Right hindlimb (tissue), 1 donor: ENCODE measurements at regions not wholly inside any gene's neighbourhood (a gene's known extent, or its start where the extent isn't known, plus 50 kb on each side); places are given as distances from the start of the nearest gene placed in this dataset.

Experiments used
- DNase-seq: peaks from one replicate; pipeline ENCODE4 v3.0.0-alpha.2; 2018

DNA sequence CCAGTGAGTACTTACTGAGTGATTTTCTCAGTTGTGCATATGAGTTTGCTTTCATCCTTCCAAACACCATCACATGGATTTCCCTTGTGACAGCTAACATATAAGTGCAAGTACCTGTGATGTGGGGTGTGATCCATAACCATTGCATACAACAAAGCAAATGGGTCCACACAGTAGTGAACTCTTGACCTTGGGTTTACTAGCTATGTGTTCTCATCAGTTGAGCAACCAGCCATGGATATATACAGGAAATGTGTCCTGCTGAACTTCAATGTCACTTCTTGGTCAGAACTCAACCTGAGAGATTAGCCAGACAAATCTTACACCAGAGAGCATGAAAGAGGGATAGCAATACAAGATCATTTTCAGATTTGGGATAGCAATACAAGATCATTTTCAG is 420.9 kb upstream of the KCNH7 start:
- no peak for DNase-seq

DNA sequence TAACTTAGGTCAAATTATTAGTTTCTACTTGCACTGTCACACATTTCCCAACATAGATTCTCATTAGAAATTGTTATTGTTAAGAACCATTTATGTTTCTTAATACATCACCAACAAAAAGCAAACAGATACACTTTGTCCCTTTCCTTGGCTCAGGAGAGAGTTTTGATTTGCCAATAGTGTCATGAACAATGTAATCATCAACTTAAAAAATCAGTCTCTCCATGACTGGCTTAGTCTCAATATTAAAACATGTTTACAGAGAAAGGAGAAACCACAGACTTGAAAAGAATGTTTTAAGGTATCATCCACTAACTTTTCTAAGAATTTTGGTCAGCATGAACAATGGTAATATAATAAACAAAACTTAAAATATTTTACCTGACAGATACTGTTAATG is 416.5 kb upstream of the KCNH7 start:
- DNase-seq: no peak

DNA sequence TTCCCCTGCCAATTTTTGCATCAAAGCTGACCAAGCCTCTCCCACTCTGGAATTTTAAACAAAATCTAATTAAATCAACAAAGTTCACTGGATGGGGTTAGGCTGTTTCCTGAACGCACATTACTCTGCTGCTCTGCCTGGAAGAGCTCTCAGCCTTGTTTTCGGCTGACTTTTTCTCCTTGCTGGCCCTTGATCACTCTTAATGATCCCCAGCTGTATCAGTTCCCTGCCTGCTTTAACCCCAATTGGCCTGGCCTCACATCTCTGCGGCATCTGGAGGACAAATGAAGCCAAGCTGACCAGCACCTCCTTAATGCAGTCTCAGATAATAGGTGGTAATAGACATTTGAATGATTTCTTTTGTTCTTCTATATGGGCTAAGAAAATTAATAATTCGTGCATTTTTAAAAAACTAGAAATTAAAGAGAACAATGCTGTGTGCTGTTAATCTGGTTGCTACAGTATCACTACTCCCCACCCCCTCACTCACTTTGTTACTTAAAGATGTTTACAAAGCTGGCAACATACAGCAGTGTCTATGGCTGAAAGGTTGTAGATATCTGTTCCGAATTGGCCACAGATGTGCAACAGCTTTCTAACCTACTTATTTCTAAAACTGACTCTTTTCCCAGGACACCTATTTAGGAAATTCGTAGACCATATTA is 415.2 kb upstream of the KCNH7 start:
- no peak for DNase-seq

DNA sequence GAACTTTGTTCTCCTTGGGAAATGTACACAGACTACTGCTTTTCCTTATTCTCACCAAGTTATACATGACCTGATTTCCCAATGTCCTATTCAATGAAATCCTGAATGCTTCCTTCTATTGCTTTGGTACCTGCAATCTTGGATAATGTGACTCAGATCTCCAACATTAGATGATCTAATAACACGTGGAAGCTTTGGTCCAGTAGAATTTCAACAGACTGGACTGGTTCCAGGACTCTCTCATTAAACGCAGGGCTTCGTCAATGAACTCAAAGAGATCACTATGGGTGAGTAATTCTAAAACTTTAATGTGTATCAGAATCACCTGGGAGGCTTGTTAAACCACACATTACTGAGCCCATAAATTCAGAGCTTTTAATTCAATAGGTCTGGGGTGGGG is 413.6 kb upstream of the KCNH7 start:
- no peak for DNase-seq

DNA sequence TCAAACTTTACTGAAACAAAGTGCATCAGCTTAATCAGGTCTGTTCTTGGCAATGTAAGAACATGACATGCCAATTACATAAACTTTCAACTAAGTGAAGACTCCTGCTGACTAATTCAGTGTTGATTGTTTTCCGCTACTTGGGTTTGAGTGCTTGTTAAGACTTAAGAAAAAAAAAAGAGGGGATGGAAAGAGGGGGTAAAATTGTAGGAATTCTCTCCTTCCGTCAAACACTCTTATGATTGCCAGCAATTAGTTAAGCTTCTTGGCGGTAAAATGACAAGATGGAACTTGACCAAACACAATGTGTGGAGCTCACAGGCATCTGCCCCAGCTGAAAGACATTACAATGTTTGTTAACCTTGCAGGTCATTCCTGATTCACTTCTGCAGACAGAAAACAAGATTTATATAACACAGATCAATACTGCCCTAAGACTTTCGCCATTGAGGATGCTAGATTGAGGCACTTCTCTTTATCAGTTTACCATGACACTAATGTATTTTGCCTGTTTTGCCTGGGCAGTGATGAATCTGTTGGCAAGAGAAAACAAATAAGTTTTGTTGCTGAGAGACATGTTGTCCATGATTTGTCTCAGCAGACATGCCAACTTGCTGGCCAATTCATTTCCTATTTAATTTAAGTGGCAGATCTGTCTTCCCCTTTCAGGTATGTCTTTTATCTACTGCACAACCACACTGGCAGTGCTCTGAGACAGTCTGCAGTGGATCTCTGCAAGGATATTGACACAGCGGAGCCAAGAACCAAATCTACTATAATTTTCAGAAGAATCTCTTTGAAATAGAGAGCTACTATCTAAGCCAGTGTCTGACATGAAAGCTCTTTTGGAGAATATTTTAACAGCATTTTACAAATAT is 410.0 kb upstream of the KCNH7 start:
- DNase-seq: no peak

GRCh38 chr2:163247847-163248220 is 409.3 kb upstream of the KCNH7 start:
- no peak for DNase-seq

GRCh38 chr2:163247156-163247846 is 408.7 kb upstream of the KCNH7 start:
- no peak for DNase-seq

GRCh38 chr2:163246135-163246534 is 407.6 kb upstream of the KCNH7 start:
- no peak for DNase-seq

- DNase-seq: no peak
Measured at GRCh38 chr2:163236553-163236952, 398.0 kb upstream of the KCNH7 start.

GRCh38 chr2:163231666-163232065 is 393.1 kb upstream of the KCNH7 start:
- DNase-seq: no peak

DNA sequence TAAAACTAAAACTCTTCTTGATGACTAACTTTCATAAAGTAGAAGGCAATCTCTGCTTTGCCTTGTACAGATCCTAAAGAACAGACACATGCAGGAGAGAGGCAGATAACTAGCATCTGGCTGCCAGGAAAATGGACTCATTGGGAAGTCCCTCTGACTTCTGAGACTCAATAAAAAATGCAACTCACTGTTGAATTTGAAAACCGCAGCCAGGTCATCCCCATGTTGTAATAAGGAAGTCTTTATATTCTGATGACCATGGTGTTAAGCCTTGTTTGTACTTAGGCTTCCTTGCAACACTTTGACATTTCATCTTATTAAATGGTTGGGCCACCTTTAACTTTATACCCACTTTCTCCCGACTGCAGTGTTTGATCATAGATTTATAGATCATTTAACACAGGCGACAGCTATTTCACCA is 375.1 kb upstream of the KCNH7 start:
- DNase-seq: no peak

DNA sequence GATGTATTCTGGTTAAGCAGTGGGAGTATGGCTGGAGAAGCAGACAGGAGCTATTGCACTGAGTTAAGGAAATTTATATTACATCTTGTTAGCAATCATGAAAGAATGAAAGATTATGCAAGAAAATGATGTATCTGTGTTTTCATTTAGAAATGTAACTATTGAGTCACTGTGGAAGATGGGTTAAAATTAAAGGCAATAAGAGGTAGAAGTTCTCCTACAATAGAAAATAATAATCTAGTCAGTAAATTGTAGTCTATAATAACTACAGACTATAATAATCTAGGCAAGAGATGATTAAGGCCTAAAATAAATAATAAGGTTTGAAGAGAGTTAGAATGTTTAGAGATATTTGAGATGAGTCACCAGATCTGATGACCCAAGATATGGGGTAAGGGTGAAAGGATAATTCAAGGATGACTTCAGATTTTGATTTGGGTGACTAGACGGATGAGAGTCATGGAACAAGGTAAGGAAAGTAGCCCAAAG is 371.9 kb upstream of the KCNH7 start:
- no peak for DNase-seq

GRCh38 chr2:163207693-163208370 is 369.3 kb upstream of the KCNH7 start:
- no peak for DNase-seq

DNA sequence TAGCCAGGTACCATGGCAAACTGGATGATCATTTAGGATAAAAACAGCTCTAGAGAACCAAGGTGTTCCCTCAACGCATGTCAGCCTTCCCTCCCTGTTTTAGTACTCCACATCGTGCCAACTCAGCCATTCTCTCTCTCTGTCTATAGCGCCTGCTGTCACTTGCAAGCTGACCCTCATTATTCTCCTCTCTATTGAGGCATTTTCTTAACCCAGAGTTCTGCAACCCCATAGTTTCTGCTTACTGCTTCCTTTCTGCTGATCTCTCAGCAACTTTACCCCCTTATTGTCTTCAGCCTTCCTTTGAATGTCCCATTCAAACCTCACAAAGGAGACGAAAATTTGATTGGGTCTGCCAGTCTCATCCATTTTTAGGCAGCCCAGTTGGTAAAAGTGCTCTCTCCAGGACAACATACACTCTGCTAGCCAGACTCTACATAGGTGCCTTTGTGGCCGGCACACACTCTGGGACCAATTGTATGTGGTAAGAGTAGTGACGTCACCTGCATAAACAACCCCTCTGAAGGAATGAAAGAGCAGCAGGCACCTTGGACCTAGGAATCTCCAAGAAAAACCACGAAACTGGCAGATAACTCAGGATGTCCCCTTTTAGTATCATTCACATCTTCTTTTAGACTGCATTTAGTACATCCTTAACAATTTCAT is 367.2 kb upstream of the KCNH7 start:
- DNase-seq: no peak

GRCh38 chr2:163200741-163201140 is 362.2 kb upstream of the KCNH7 start:
- no peak for DNase-seq

DNA sequence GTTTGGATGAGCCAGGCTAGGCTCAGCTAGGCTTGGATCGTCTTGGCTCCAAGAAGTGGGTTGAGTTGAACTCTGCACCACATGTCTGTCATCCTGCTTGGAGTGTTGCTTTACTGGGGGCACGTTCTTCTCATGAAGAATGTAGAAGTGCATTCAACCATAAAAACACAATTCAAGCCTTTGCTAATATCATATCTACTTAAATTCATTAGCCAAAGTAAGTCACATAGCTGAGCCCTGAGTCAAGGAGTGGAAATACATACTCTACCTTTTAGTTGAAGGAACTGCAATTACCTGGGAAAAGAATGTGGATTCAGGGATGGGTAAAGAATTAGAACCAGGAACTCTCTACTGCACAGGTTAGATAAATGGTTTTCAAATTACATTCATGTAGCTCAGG is 360.4 kb upstream of the KCNH7 start:
- no peak for DNase-seq

GRCh38 chr2:163198007-163198406 is 359.4 kb upstream of the KCNH7 start:
- no peak for DNase-seq

DNA sequence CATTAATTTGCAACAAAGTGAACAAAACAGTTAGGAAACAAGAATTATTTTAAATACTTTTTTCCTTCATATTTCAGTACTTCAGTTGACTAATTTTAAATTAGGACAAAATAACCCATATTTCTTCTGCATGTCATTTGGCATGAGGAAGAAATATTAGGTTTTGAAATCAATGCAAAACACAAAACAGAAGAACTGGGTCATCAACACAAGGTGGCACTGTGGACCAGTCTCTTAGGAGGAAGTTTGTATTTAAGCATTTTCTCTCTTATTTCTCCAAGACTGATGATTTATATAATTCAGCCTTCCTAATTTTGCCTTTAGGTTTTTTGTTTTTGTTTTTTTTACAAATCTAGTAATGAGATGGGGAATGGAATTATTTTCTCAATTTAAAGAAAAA is 352.8 kb upstream of the KCNH7 start:
- DNase-seq: no peak

- no peak for DNase-seq
Measured at GRCh38 chr2:163187995-163188655, 349.6 kb upstream of the KCNH7 start.

- no peak for DNase-seq
Measured at GRCh38 chr2:163187119-163187518, 348.6 kb upstream of the KCNH7 start.

DNA sequence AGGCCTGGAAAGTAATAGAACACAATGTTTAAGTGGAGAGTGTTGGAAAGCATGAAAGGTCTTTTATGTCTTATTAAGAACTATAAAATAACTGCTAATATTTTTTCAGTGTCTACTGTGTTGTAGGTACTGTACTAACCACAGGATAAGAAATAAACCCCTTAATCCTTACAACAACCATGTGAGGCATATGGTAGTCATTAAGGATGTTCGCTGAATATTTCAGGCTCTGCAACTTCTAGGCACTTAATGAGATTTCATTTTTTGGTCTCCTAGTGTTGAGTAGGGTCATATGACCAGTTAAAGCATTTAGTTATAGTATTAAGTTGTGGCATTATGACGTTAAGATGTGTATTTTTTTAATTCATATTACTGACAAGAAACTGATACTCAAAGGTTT is 346.6 kb upstream of the KCNH7 start:
- DNase-seq: no peak

DNA sequence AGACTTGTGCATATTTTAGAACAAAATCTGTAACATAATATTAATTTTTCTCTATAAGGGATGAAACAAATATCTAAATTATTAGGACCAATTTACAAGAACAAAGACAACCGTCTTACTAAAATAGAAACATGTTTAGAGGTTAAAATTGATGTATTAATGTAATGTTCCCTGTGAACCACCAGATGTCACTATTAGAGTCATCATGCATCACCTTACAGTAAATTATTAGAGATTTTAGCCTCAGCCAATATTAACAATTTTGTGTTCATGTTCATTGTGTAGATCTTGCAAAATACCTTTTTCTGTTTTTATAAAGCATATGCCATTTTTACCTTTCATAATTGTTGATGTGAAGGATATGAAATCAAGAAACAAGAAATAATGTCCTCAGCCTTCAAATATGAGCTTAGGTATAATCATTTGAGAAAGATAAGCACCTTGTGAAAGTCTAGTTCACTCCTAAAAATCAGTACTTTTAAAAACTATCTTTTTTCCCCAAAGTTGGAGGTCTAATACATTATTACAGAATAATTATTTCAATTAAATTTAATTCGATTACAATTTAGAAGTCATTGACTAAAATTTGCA is 344.3 kb upstream of the KCNH7 start:
- DNase-seq: no peak
